Effector memory CD8-positive, alpha-beta T cell (primary cell): ENCODE measurements at regions not wholly inside any gene's neighbourhood (a gene's known extent, or its start where the extent isn't known, plus 50 kb on each side); places are given as distances from the start of the nearest gene placed in this dataset.

Source experiments
- ATAC-seq: fragments of 150-1000 bp; cut with Tn5 transposase; replicated peaks from 2 replicates; pipeline ENCODE4 v1.10.0; 2021; ENCODE audit warnings: mild to moderate bottlenecking, moderate library complexity
- DNase-seq, 3 experiments: peaks; one replicate each; pipeline ENCODE4 v3.0.0; 2021
- H3K27ac Mint-ChIP-seq, 2 donors: one replicate each; pipeline ENCODE4 v1.8.0; 2022; ENCODE audit warnings: mild to moderate bottlenecking in 2 of 2, mixed read lengths in 2 of 2, moderate library complexity in 2 of 2
- H3K27me3 Mint-ChIP-seq, 2 donors: one replicate each; pipeline ENCODE4 v1.8.0; 2022; ENCODE audit warnings: mixed read lengths in 2 of 2
- H3K36me3 Mint-ChIP-seq: one replicate; pipeline ENCODE4 v1.8.0; 2022; ENCODE audit warnings: mild to moderate bottlenecking, moderate library complexity, mixed read lengths; ENCODE audit not compliant: insufficient read depth
- H3K4me1 Mint-ChIP-seq, 2 donors: one replicate each; pipeline ENCODE4 v1.8.0; 2022; ENCODE audit warnings: low read depth in 2 of 2, mixed read lengths in 2 of 2
- H3K4me3 Mint-ChIP-seq, 2 donors: one replicate each; pipeline ENCODE4 v1.8.0; 2022; ENCODE audit warnings: mild to moderate bottlenecking in 2 of 2, mixed read lengths in 2 of 2, moderate library complexity in 2 of 2
- H3K9me3 Mint-ChIP-seq, 2 donors: one replicate each; pipeline ENCODE4 v1.8.0; 2022; ENCODE audit warnings: mixed read lengths in 2 of 2

DNA sequence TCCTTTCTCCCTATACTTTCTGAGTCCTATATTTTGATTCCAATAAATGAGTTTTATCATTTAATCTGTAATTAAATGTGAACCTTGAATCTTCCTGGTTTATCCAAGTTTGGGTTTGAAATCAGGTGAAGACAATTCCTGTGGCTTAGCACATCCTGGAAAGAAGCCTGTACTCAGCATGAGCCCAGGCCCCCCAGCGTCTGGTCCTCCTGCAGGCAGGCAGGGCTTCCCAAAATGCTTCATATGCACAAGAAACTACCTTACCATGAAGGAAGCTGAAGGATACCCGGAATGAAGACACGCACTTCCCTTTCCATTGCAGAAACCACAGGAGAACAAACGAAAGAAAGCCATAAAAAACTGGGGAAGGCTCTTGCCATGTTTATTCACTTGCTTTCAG lies 157.4 kb upstream of the PDE10A start:
- ATAC-seq (no peak), DNase-seq (no peak)
- peaks cover 29 to 60% of the 10 kb centered on the region in 2 donors for H3K27me3 Mint-ChIP-seq
- no peaks in the 10 kb centered on the region for H3K9me3 Mint-ChIP-seq
- H3K27ac Mint-ChIP-seq = no peak overlapping the region
- no peak overlapping the region for H3K4me3 Mint-ChIP-seq
- no peaks in the 10 kb centered on the region for H3K36me3 Mint-ChIP-seq
- no peaks in the 10 kb centered on the region for H3K4me1 Mint-ChIP-seq

DNA sequence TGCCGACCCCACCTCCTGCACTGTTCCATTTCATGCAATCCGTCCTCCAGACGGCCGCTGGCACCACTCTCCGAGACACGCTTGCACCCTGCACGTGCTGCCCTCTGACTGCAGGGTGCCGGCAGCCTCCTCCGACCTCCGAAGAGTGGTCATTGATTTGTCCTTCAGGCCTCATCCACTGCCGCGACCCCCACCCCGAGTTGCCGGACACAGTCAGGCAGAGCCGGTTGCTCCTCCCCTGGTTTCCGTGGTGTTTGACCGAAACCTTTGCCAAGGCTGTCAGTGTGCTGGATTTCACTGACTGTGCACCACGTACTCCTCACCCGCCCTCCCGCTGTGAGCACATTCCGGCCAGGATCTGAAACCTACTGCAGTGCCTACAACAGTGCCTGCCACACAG lies 156.4 kb upstream of the PDE10A start:
- no peak overlapping the region for H3K27ac Mint-ChIP-seq
- H3K27me3 Mint-ChIP-seq = peaks cover 29 to 70% of the 10 kb centered on the region in 2 donors
- H3K4me3 Mint-ChIP-seq = no peak overlapping the region
- no peaks in the 10 kb centered on the region for H3K9me3 Mint-ChIP-seq
- no peak for DNase-seq
- ATAC-seq = no peak
- H3K36me3 Mint-ChIP-seq = no peaks in the 10 kb centered on the region
- H3K4me1 Mint-ChIP-seq = no peaks in the 10 kb centered on the region

DNA sequence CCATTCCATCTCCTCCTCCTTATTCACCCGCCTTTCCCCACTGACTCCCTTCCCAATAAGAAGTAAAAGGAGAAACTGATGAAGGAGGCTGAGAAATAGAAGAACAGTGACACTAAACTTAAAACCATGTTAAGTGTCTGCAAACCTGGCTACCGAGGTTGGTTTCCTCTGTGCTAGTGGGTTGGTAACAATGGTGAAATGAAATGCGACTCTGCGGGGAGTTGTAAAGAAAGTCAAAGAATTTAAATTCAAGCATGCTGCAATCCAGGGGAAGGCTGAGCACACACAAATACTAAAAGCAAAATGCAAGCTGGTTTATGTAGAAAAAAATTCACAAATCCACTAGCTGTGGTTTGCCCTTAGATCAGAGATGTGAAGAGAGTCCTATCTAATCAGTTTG lies 155.2 kb upstream of the PDE10A start:
- H3K9me3 Mint-ChIP-seq = no peaks in the 10 kb centered on the region
- no peak overlapping the region for H3K4me3 Mint-ChIP-seq
- no peaks in the 10 kb centered on the region for H3K36me3 Mint-ChIP-seq
- H3K27me3 Mint-ChIP-seq = peaks cover 29 to 77% of the 10 kb centered on the region in 2 donors
- ATAC-seq = no peak
- H3K27ac Mint-ChIP-seq = no peak overlapping the region
- DNase-seq = no peak
- no peaks in the 10 kb centered on the region for H3K4me1 Mint-ChIP-seq

DNA sequence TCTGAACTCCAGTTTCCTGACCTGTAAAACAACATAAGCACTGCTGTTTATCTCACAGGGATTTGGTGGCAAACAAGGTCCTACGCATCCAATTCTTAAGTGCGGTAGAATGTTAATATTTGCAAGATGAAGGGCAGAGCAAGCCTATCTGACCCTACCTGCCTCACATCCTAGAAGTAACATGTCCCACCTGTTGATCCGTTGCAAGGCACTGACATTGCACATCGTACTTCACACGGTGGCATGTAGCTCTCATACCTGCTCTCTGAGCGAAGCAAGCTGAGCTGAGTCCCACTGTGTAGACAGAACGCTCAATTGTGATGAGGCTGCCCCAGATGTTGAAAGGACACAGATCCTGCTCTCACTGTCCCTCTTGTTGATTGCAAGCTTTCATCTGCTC lies 154.7 kb upstream of the PDE10A start:
- Mint-ChIP-seq H3K4me1 (no peaks in the 10 kb centered on the region), H3K36me3 (no peaks in the 10 kb centered on the region), H3K9me3 (no peaks in the 10 kb centered on the region), H3K4me3 (no peak overlapping the region), H3K27ac (no peak overlapping the region), H3K27me3 (peaks cover 29 to 77% of the 10 kb centered on the region in 2 donors)
- DNase-seq (no peak), ATAC-seq (no peak)

DNA sequence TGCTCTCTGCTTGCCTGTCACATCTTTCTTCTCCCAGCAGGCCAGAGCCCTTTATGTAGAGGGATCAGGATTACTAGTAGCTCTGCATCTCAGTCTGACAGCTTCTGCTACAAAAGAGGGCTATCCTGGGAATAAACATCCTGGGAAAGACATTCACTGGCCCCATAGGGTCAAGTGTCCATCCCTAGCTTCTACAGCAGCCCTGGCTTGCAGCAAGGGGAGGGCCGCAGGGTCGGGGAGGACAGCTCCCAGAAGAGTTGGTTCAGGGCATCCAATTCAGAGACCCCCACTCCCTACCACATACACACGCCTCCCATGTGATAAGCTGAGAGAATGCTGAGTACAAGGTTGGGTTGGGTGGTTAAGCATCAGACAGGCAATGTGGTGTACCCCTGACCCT lies 154.1 kb upstream of the PDE10A start:
- no peaks in the 10 kb centered on the region for H3K4me1 Mint-ChIP-seq
- no peak for ATAC-seq
- no peak for DNase-seq
- no peak overlapping the region for H3K4me3 Mint-ChIP-seq
- peaks cover 29 to 77% of the 10 kb centered on the region in 2 donors for H3K27me3 Mint-ChIP-seq
- no peaks in the 10 kb centered on the region for H3K9me3 Mint-ChIP-seq
- H3K36me3 Mint-ChIP-seq = no peaks in the 10 kb centered on the region
- H3K27ac Mint-ChIP-seq = no peak overlapping the region

DNA sequence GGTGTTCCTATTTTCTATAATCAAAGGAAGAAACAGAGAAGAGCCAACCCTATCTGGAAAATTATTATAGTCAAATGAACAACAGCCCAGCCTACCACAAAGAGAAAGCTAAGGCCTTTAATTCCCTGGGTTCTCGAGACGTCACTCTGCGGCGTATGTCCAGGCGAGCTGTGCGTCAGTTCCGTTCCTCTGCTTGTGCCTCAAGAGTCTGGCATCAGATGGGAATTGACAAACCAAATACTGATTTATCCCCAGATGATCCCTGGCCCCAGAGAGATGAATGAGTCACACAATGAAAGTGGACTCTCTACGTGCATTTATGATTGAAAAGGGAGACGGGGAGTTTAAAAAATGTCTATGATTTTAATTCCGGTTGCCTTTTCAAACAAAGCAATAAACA lies 151.6 kb upstream of the PDE10A start:
- Mint-ChIP-seq H3K27me3 (peaks cover 22 to 60% of the 10 kb centered on the region in 2 donors), H3K9me3 (peaks cover 0 to 7% of the 10 kb centered on the region in 2 donors), H3K4me3 (no peak overlapping the region), H3K27ac (no peak overlapping the region), H3K36me3 (no peaks in the 10 kb centered on the region), H3K4me1 (no peaks in the 10 kb centered on the region)
- no peak for ATAC-seq
- no peak for DNase-seq

DNA sequence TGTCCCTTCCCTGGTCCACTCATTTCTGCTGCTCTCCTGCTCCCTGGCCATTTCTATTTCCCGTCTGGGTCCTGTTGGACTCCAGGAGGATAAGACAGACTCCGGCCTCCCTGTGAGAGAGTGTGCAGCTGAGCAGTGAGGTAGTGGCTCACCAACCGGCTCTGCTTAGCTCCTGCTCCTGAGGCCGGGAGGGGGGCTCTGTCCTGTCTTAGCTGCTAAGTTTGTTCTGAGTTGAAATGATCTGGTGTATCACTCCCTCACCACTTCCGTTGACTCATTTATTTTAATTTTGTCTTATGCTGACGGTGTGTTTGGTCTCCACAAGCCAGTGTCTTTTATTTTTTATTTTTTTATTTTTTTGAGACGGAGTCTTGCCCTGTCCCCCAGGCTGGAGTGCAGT lies 148.5 kb upstream of the PDE10A start:
- no peak overlapping the region for H3K4me3 Mint-ChIP-seq
- no peak overlapping the region for H3K27ac Mint-ChIP-seq
- H3K4me1 Mint-ChIP-seq = no peaks in the 10 kb centered on the region
- H3K9me3 Mint-ChIP-seq = peaks cover 4 to 14% of the 10 kb centered on the region in 2 donors
- H3K27me3 Mint-ChIP-seq = peaks cover 12 to 29% of the 10 kb centered on the region in 2 donors
- DNase-seq (no peak), ATAC-seq (no peak)
- H3K36me3 Mint-ChIP-seq = peaks cover 2% of the 10 kb centered on the region

DNA sequence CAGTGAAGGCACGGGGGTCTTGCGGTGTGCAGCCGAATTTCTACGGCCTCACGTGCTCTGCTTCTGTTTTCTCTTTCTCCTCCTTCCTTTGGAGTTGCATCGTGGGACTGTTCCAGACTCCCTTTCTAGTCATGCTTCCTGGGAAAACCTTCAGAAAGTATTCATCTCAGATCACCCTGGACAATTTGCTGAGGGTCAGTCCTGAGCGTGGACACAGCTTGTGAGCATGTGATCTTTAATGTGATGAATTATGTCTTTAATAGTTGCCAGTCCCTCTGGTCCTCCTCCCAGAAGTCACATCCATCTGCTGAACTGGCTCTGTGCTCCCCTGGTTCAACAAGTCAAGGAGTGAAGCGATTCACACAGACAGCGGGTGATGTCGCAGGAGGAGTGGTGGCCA lies 145.0 kb upstream of the PDE10A start:
- H3K36me3 Mint-ChIP-seq = peaks cover 2% of the 10 kb centered on the region
- H3K4me3 Mint-ChIP-seq = no peak overlapping the region

DNA sequence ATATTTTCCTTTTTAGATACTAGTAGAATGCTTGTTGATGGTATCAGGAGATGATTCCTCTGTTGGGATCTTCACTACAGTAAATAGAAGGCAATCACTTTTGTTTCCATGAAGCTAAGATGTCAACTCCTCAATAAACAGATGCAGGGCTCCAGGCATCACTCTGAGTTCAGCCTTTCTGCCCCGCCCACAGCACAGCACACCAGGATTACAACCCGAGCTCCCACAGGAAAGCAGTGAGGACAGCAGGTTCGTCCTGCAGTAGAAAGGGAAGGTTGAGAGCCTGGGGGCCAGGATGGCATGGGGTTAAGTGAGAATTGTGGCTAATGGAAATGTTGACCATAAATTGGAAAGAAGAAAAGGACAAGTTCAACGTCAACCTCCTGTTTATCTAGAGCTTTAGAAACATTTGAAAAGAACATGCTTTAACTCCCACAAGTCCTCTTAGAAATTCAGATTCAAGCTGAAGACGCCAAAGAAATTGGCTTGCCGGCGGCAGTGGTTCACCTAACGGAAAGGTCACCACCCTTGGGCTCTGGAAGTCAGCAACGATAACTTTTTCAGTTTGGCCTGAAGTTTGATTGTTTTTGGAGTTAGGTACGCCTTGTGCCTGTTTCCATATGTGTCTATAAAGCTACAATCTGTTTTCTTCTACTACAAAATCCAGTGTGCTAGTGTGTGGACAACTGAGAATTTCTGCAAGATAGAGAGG lies 144.4 kb upstream of the PDE10A start:
- Mint-ChIP-seq H3K27ac (no peak overlapping the region), H3K4me3 (no peak overlapping the region), H3K36me3 (peaks cover 2% of the 10 kb centered on the region), H3K9me3 (peaks cover 8 to 14% of the 10 kb centered on the region in 2 donors), H3K27me3 (peaks cover 14 to 39% of the 10 kb centered on the region in 2 donors), H3K4me1 (peaks cover 0 to 4% of the 10 kb centered on the region in 2 donors)
- no peak for DNase-seq
- ATAC-seq = no peak

More for the DNA sequence above, 145.0 kb upstream of the PDE10A start:
- Mint-ChIP-seq H3K27ac (no peak overlapping the region), H3K9me3 (peaks cover 8 to 14% of the 10 kb centered on the region in 2 donors), H3K4me1 (peaks cover 0 to 4% of the 10 kb centered on the region in 2 donors), H3K27me3 (peaks cover 14 to 33% of the 10 kb centered on the region in 2 donors)
- no peak for DNase-seq
- no peak for ATAC-seq

DNA sequence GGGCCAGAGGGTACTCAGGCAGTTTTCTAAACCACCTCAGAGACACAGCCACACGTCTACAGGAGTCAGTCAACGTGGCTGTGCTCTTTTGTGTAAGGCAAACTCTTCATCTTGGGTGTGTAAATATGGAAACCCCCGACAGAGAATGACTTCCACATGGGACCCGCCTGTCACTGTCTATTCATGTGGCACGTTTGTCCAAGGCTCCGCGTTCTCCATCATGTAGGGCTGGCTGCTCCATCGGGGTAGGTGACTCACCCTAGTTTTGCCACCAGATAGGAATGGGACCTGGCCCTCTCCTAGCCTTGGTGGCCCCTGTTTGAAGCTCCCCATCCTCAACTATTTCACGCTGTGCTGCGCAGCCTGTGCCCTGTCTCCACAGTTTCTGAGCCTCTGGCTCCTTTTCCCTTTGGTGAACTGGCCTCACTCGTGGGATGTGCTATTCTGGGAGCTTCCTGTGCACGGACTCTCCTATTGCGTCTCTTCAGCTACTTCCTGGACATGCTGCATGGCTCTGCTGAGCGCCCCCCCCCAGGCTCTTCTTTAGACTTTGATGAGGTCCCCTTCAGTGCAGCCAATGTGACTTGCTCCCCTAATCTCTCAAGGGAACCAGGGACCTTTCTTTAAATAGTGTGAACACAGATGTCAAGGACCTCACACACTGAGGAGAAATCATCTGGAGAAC lies 143.2 kb upstream of the PDE10A start:
- H3K27me3 Mint-ChIP-seq = peaks cover 10 to 45% of the 10 kb centered on the region in 2 donors
- ATAC-seq (no peak), DNase-seq (no peak)
- peaks cover 2% of the 10 kb centered on the region for H3K36me3 Mint-ChIP-seq
- H3K9me3 Mint-ChIP-seq = peaks cover 8 to 9% of the 10 kb centered on the region in 2 donors
- no peak overlapping the region for H3K27ac Mint-ChIP-seq
- no peak overlapping the region for H3K4me3 Mint-ChIP-seq
- H3K4me1 Mint-ChIP-seq = peaks cover 0 to 4% of the 10 kb centered on the region in 2 donors

DNA sequence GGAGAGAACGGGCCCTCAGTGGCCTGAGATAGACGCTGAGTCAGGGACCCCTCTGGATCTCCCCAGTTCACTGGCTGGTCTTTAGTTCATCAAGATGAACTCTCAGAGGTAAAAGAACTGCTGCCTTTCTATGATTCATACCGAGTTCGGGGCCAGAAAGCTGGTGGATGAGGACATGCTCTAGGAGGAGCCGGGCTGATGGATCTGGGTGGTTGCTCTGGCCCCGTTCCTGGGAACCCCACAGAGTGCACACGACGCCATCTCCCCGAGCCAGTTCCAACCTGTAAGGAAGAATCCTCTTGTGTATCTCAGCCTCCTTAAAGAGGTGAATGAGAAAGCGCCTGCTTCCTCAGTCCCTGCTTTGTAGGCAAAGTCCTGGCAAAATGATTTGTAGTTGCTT lies 142.6 kb upstream of the PDE10A start:
- ATAC-seq (no peak), DNase-seq (no peak)
- H3K27ac Mint-ChIP-seq = no peak overlapping the region
- H3K27me3 Mint-ChIP-seq = peaks cover 8 to 51% of the 10 kb centered on the region in 2 donors
- H3K36me3 Mint-ChIP-seq = peaks cover 2% of the 10 kb centered on the region
- peaks cover 7 to 8% of the 10 kb centered on the region in 2 donors for H3K9me3 Mint-ChIP-seq
- H3K4me1 Mint-ChIP-seq = peaks cover 0 to 4% of the 10 kb centered on the region in 2 donors
- no peak overlapping the region for H3K4me3 Mint-ChIP-seq

DNA sequence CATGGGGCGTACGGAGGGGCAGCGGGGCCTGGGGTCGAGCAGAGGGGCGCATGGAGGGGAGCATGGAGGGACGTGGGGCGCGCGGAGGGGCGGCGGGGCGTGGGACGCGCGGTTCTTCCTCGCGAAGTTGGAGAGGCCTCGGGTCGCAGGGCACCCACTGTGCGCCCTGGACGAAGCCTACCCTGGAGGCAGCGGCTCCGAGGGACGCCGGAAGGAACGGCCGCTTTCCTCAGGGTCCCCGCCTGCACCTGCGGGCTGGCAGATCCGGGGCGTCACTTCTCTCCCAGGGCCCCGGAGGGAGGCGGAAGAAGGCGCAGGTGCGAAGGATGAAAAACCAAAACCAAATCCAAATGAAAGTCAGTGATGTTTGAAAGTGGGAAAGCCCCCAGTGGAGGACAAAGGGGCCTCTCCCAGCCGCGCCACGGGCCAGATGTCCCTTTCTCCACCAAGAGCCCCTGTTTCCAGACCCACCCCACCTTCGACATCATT lies 142.1 kb upstream of the PDE10A start:
- no peak for ATAC-seq
- H3K27me3 Mint-ChIP-seq = peaks cover 8 to 52% of the 10 kb centered on the region in 2 donors

DNA sequence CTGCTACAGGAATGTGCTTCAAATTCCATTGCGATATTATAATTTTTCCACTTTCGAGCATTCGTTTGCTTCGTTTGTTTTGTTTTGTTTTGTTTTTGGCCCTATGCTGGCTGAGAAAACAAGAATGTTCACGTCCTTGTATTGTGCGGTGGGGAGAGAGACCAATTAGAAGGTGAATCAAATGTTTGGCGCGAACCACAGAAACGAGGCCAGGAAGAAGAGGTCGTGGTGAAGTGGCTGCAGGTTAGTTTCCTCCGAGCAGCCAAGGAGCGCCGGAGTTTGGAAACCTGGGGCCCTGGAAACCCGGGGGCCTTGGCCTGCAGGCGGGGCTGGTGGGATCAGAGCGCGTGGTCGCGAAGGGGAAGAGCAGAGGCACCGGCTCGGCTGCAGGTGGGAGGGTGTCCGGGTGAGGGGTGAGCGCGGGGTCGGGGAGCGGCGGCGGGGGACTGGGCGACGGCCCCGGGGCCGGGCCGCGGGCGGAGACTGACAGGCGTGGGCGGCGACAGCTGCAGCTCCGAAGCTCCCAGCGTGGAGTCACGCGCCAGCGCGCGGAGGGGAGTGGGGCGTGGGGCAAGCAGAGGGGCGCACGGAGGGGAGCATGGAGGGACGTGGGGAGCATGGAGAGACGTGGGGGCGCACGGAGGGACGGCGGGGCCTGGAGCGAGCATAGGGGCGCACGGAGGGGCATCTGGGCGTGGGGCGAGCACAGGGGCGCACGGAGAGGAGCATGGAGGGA lies 141.5 kb upstream of the PDE10A start:
- Mint-ChIP-seq H3K4me1 (peaks cover 0 to 4% of the 10 kb centered on the region in 2 donors), H3K36me3 (peaks cover 2% of the 10 kb centered on the region), H3K27me3 (peaks cover 8 to 52% of the 10 kb centered on the region in 2 donors), H3K27ac (no peak overlapping the region), H3K4me3 (peak overlapping the region in 1 of 2 donors; percentile 26), H3K9me3 (peaks cover 6 to 8% of the 10 kb centered on the region in 2 donors)
- DNase-seq (no peak), ATAC-seq (no peak)

More for the DNA sequence above, 142.1 kb upstream of the PDE10A start:
- no peak overlapping the region for H3K27ac Mint-ChIP-seq
- no peak for DNase-seq
- peaks cover 2% of the 10 kb centered on the region for H3K36me3 Mint-ChIP-seq
- H3K9me3 Mint-ChIP-seq = peaks cover 7 to 8% of the 10 kb centered on the region in 2 donors
- peaks cover 0 to 4% of the 10 kb centered on the region in 2 donors for H3K4me1 Mint-ChIP-seq
- H3K4me3 Mint-ChIP-seq = no peak overlapping the region
